Left lobe of liver (tissue), 2 donors: ENCODE measurements at regions not wholly inside any gene's neighbourhood (a gene's known extent, or its start where the extent isn't known, plus 50 kb on each side); places are given as distances from the start of the nearest gene placed in this dataset.
A peak's percentile ranks its signal among the peaks of the same experiment; 100 is the strongest.

Experiments
- ATAC-seq: fragments of 200-7000 bp; cut with Tn5 transposase; one replicate; pipeline ENCODE4 v1.9.1; 2020; ENCODE audit warnings: mild to moderate bottlenecking, moderate library complexity
- DNase-seq: peaks from one replicate; pipeline ENCODE4 v3.0.0-alpha.2; 2020; ENCODE audit warnings: low spot score
- donor health status: DM: no; HTN: no; CAD: no; lungs with moderate emphysema.
- donor health status: DM: no; HTN: yes; CAD: no.

DNA sequence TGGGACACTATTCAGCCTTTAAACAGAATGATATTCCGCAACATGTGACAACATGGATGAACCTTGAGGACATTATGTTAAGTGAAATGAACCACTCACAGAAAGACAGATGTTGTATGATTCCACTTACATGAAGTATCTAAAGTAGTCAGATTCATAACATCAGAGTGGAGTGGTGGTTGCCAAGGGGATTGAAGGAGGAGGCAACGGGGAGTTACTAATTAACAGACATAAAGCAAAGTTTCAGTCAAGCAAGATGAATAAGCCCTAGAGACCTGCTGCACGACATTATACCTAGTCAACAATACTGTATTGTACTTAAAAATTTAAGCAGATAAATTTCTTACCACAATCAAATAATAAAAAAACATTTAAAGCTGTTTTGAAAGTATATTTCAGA, 105.0 kb upstream of the NR0B1 start:
- no peak for DNase-seq

DNA sequence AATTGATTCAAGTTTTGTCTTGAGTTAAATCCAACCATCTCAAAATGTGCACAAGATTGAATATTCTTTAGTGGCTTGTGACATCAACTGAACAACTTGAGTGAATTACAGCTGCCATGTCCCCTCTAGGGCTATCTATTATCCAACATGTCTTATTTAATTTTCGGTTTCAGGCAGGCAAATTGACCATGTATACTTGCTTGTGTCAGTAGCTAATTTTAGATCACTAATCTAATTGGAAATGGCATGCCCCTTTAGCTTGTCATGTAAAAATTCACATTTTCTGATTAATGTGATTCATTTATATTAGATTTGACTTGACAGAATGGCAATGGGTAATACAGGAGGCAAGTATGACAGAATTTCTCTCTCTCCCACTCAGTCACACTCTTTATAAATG, 93.2 kb upstream of the NR0B1 start:
- ATAC-seq: no peak
- DNase-seq: no peak

More for the DNA sequence above, 105.0 kb upstream of the NR0B1 start:
- ATAC-seq: no peak

DNA sequence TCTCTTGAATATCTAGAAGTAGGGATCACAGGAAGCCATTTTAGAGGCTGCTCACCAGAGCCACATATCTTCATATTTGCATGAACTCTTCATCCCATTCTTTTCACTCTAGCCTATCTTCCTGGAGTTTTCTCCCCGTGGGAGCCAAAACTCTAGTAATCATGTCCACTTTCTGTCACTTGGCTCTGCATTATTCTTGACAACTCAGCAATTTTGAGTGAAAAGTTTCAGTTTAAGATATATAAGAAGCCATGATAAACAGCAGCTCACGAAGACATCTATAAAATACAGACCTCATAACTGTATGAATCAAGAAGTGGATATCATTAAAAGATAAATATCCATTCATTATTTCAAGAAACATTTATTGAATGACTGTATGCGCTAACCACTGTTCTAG, 79.1 kb upstream of the NR0B1 start:
- DNase-seq: no peak
- ATAC-seq: no peak

DNA sequence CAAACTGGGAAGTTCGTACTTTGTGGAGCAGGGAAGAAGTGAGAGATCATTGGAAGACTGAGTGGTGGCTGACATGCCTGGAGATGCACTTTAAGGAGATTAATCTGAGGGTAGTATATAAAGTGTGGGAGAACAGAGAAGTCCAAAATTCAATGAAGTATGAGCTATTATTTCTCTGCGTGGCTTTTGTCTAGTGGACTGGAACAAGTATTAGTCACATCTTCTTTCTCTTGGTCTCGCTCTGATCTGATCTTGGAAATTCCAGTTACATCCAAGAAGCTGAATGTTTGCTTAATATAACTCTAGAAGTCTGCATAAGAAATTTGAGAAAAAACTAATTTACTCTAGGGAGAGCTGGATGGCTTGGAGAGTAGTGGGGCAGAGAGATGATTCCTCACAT, 64.8 kb upstream of the NR0B1 start:
- DNase-seq (no peak), ATAC-seq (no peak)

DNA sequence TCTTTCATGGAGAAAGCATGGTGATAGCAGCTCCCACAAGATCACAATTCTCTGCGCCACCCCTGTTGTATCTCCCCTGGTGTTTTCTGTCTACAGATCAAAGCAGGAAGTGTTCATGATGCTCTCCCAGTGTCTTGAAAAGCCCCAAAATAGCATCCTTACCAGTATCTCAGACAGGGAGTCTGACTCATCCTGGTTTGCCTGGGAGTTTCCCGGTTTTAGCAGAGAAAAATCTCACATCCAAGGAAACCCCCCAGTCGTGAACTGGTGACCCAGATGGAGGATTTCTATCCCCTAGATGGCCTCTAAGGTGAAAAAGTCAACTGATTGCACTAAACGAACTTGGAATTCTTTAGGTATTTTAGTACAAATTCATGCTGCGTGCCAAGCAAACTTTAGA, 64.3 kb upstream of the NR0B1 start:
- no peak for DNase-seq
- no peak for ATAC-seq

DNA sequence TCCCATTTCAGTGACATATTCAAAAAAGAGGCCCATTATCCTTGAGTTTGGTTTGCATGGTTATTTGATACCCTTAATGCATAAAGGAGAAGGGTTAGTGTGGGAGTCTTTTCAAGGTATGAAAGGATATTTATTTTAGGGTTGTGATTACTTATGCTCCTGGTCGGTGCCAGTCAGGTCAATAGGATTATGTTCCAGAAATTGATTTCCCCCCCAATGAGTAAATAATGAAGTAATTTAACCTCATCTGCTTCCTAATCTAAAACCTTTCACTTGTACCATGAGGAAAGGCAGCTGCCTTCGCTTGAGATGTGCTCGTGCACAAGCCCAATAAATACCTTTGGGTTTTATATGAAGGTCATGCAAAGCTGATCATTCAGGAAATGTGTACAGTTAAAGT, 55.0 kb upstream of the NR0B1 start:
- no peak for DNase-seq
- ATAC-seq: peak; percentile 87
